Caco-2 (cell line): ENCODE measurements at regions not wholly inside any gene's neighbourhood (a gene's known extent, or its start where the extent isn't known, plus 50 kb on each side); places are given as distances from the start of the nearest gene placed in this dataset.
A peak's percentile ranks its signal among the peaks of the same experiment; 100 is the strongest.

Source experiments
- BruUV-seq: library from RNA; stranded (reverse); fragments of 400-500 nt; replicated peaks from 2 replicates; lab custom pipeline; 2021; lab: Mats Ljungman, UMichigan
- CTCF ChIA-PET: fragments of 300-600 bp; sonication (Branson Sonifier 250); formaldehyde crosslinking; loops from one replicate; lab custom pipeline; 2022; ENCODE audit warnings: antibody characterized with exemption; lab: Charles Lee
- POLR2A ChIA-PET: fragments of 300-600 bp; sonication (Branson Sonifier 250); formaldehyde crosslinking; loops from one replicate; lab custom pipeline; 2022; ENCODE audit warnings: antibody characterized with exemption; lab: Charles Lee
- DNase-seq, 2 experiments: peaks; one replicate each; pipeline versions ENCODE4 v3.0.0 to v3.0.0-alpha.2; 2020 to 2022
- H3K27me3 ChIP-seq: replicated peaks from 2 replicates; pipeline ENCODE4 v1.6.0; 2011; ENCODE audit warnings: low read length; ENCODE audit not compliant: control insufficient read depth, insufficient read depth
- H3K36me3 ChIP-seq: 2 replicates; pipeline ENCODE4 v1.5.1; 2011; ENCODE audit warnings: low read length; ENCODE audit not compliant: control insufficient read depth, insufficient read depth
- H3K4me1 ChIP-seq: fragments of 250-450 bp; sonication (Bioruptor Pico); 2 replicates; pipeline ENCODE4 v1.5.1; 2020; ENCODE audit warnings: mild to moderate bottlenecking
- H3K4me3 ChIP-seq: 2 replicates; pipeline ENCODE4 v1.5.1; 2011; ENCODE audit warnings: low read depth, mild to moderate bottlenecking, control low read depth, low read length
- H3K9me3 ChIP-seq: fragments of 250-450 bp; sonication (Bioruptor Pico); 2 replicates; pipeline ENCODE4 v1.5.1; 2020; ENCODE audit warnings: mild to moderate bottlenecking, moderate library complexity
- H3K27ac Mint-ChIP-seq: one replicate; pipeline ENCODE4 v1.8.0; 2022; ENCODE audit warnings: mixed read lengths; ENCODE audit not compliant: unreplicated experiment
- H3K27me3 Mint-ChIP-seq: one replicate; pipeline ENCODE4 v1.8.0; 2022; ENCODE audit warnings: mixed read lengths; ENCODE audit not compliant: insufficient read depth, unreplicated experiment
- H3K36me3 Mint-ChIP-seq: one replicate; pipeline ENCODE4 v1.8.0; 2022; ENCODE audit warnings: mild to moderate bottlenecking, mixed read lengths; ENCODE audit not compliant: insufficient read depth, unreplicated experiment
- H3K4me1 Mint-ChIP-seq: one replicate; pipeline ENCODE4 v1.8.0; 2022; ENCODE audit warnings: low read depth, mixed read lengths; ENCODE audit not compliant: unreplicated experiment
- H3K4me3 Mint-ChIP-seq: one replicate; pipeline ENCODE4 v1.8.0; 2022; ENCODE audit warnings: mild to moderate bottlenecking, moderate library complexity, mixed read lengths; ENCODE audit not compliant: unreplicated experiment
- H3K9me3 Mint-ChIP-seq: one replicate; pipeline ENCODE4 v1.8.0; 2022; ENCODE audit warnings: mixed read lengths; ENCODE audit not compliant: unreplicated experiment
- intact Hi-C: fragments of 100-400 bp; cut with micrococcal nuclease; formaldehyde crosslinking; loops from one replicate; pipeline ENCODE4 v1.10.0; 2022; ENCODE audit not compliant: unreplicated experiment
- TF ChIP-seq, protein P1 (sequence below), 2 experiments: fragments of 200-600 bp in 1 of 2; IDR thresholded peaks; 1 replicate in 1 of 2; 2 replicates in 1 of 2; pipeline versions ENCODE4 v1.5.1 to v1.8.0; 2011 to 2022; ENCODE audit warnings: antibody characterized with exemption in 1 of 2, control low read depth in 1 of 2, inconsistent platforms in 1 of 2, low read depth in 1 of 2, low read length in 1 of 2, mild to moderate bottlenecking in 1 of 2, moderate library complexity in 1 of 2; ENCODE audit not compliant: insufficient read depth in 1 of 2, severe bottlenecking in 1 of 2, unreplicated experiment in 1 of 2

DNA sequence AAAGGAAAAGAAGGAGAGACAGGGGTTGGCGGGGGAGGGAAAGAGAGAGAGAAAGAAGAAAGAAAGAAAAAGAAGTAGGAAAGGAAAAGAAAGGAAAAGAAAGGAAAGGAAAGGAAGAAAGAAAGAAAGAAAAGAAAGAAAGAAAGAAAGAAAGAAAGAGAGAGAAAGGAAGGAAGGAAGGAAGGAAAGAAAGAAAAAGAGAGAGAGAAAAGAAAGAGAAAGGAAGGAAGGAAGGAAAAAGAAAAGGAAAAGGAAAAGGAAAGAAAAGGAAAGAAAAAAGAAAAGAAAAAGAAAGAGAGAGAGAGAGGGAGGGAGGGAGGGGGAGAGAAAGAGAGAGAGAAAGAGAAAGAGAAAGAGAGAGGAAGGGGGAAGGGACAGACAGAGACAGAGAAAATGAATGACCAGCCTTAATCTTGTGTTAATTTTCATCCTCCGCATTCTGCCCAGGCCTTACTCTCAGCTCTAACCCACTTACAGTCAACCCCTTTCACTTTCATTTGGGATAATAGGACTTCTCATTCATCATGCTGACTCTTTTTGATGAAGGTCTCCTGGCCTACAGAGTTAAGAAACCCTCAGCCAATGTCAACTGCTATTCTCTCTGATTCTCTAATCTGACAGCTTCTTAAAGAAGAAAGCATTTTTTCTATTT, 207.3 kb downstream of the SUCLG1 start:
- CTCF ChIA-PET: no interaction called here
- no TSS peak for BruUV-seq

DNA sequence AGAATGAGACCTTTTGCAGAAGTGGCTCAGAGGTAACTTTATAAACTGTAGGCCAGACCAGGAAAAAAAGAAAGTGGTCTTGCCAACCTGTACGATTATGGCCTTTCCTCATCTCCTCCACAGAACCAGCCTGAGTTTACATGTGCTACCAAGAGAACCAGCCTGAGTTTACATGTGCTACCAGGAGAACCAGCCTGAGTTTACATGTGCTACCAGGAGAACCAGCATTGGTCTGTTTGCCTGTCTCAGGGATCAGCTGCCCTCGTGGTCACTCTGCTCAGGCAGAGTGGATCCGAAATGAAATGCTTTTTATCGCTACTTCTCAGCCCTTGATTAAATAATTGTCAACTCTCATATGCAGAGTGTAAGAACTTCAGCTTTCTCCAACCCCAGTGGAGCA, 209.9 kb downstream of the SUCLG1 start:
- CTCF ChIA-PET: no interaction called here
- Histone ChIP-seq H3K4me3 (no peak overlapping the region), H3K36me3 (no peaks in the 10 kb centered on the region), H3K4me1 (no peaks in the 10 kb centered on the region), H3K9me3 (no peaks in the 10 kb centered on the region; the same call in 1 of the 2 replicates), H3K27me3 (no peaks in the 10 kb centered on the region)
- intact Hi-C loops: no loop called here
- no peaks in the 10 kb centered on the region for H3K27me3 Mint-ChIP-seq
- peaks cover 9% of the 10 kb centered on the region for H3K9me3 Mint-ChIP-seq
- no peak for DNase-seq
- H3K4me1 Mint-ChIP-seq: peaks cover 7% of the 10 kb centered on the region
- TF ChIP-seq, protein P1, sequence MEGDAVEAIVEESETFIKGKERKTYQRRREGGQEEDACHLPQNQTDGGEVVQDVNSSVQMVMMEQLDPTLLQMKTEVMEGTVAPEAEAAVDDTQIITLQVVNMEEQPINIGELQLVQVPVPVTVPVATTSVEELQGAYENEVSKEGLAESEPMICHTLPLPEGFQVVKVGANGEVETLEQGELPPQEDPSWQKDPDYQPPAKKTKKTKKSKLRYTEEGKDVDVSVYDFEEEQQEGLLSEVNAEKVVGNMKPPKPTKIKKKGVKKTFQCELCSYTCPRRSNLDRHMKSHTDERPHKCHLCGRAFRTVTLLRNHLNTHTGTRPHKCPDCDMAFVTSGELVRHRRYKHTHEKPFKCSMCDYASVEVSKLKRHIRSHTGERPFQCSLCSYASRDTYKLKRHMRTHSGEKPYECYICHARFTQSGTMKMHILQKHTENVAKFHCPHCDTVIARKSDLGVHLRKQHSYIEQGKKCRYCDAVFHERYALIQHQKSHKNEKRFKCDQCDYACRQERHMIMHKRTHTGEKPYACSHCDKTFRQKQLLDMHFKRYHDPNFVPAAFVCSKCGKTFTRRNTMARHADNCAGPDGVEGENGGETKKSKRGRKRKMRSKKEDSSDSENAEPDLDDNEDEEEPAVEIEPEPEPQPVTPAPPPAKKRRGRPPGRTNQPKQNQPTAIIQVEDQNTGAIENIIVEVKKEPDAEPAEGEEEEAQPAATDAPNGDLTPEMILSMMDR (IDR thresholded peaks at IDR 0.05; ENCODE audit: insufficient read depth in 1 of 2, low read depth in 1 of 2, low read length in 1 of 2, severe bottlenecking in 1 of 2, unreplicated experiment in 1 of 2): no peak
- H3K4me3 Mint-ChIP-seq: no peak overlapping the region
- no TSS peak for BruUV-seq
- no peak overlapping the region for H3K27ac Mint-ChIP-seq
- POLR2A ChIA-PET: interaction anchor here (0.6 kb wide), 1 partner anchor 1131 kb away, joined by 5 read pairs; no protein-coding TSS in a partner anchor
- H3K36me3 Mint-ChIP-seq: no peaks in the 10 kb centered on the region

More for the DNA sequence above, 207.3 kb downstream of the SUCLG1 start:
- Histone ChIP-seq H3K9me3 (no peaks in the 10 kb centered on the region), H3K4me3 (no peak overlapping the region), H3K27me3 (no peaks in the 10 kb centered on the region), H3K36me3 (no peaks in the 10 kb centered on the region), H3K4me1 (no peaks in the 10 kb centered on the region)
- Mint-ChIP-seq H3K36me3 (no peaks in the 10 kb centered on the region), H3K4me3 (no peak overlapping the region), H3K4me1 (peaks cover 7% of the 10 kb centered on the region), H3K27ac (no peak overlapping the region), H3K9me3 (peaks cover 9% of the 10 kb centered on the region), H3K27me3 (no peaks in the 10 kb centered on the region)
- no peak for DNase-seq
- POLR2A ChIA-PET: no interaction called here
- TF ChIP-seq, protein P1 (IDR thresholded peaks at IDR 0.05; ENCODE audit: insufficient read depth in 1 of 2, low read depth in 1 of 2, low read length in 1 of 2, severe bottlenecking in 1 of 2, unreplicated experiment in 1 of 2): no peak
- intact Hi-C loops: no loop called here

DNA sequence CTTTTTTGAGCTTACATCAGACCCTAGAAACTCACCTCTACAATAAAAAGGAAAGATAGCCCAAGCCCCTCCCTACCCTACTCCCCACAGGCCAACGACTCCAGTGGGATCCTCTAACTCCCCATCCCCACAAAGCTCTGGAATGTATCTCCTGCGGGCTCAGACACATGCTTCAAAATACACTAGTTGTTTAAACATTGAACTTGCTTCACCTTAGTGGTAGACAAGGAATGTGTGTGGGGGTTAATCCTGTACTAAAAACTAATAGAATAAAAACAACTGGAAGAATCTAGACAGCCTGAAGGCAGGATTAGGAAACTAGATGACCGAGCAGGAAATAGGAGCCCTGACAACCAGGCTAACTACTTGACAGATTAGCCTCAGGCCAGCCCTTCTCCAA, 211.5 kb downstream of the SUCLG1 start:
- Mint-ChIP-seq H3K9me3 (peaks cover 9% of the 10 kb centered on the region), H3K27ac (no peak overlapping the region), H3K27me3 (no peaks in the 10 kb centered on the region), H3K36me3 (no peaks in the 10 kb centered on the region), H3K4me1 (peaks cover 7% of the 10 kb centered on the region), H3K4me3 (no peak overlapping the region)
- no TSS peak for BruUV-seq
- intact Hi-C loops: loop anchor here (1.0 kb wide), 1 partner anchor 53 kb away; no protein-coding TSS in a partner anchor
- Histone ChIP-seq H3K36me3 (no peaks in the 10 kb centered on the region), H3K27me3 (no peaks in the 10 kb centered on the region), H3K4me1 (no peaks in the 10 kb centered on the region), H3K4me3 (no peak overlapping the region), H3K9me3 (no peaks in the 10 kb centered on the region; the same call in 1 of the 2 replicates)
- POLR2A ChIA-PET: no interaction called here
- TF ChIP-seq, protein P1 (IDR thresholded peaks at IDR 0.05; ENCODE audit: insufficient read depth in 1 of 2, low read depth in 1 of 2, low read length in 1 of 2, severe bottlenecking in 1 of 2, unreplicated experiment in 1 of 2): no peak
- CTCF ChIA-PET: no interaction called here
- DNase-seq: peak; percentile 40 to 51
